HepG2 (cell line): ENCODE measurements at regions not wholly inside any gene's neighbourhood (a gene's known extent, or its start where the extent isn't known, plus 50 kb on each side); places are given as distances from the start of the nearest gene placed in this dataset.
"Not testable (repeated sequence)": the region's sequence is repeated elsewhere in the genome, so short reads cannot be mapped to it uniquely, and the experiment has no call there.

Experiments
- BRCA1 ChIP-seq: sonication (generic); formaldehyde crosslinking; IDR thresholded peaks from 2 replicates; pipeline ENCODE4 v1.4.0; 2020; ENCODE audit warnings: missing genetic modification reagents
- CEBPB ChIP-seq: IDR thresholded peaks from 2 replicates; pipeline ENCODE4 v1.6.1; 2011; ENCODE audit warnings: low read depth, low read length, improper control_type of control experiment, borderline replicate concordance
- GMEB2 ChIP-seq: IDR thresholded peaks from 2 replicates; pipeline ENCODE4 v1.6.1; 2016; ENCODE audit warnings: missing biosample characterization, missing genetic modification reagents, low read depth
- HCFC1 ChIP-seq: fragments of 150-350 bp; IDR thresholded peaks from 2 replicates; pipeline ENCODE4 v1.6.1; 2014; ENCODE audit warnings: low read depth, low read length
- LCORL ChIP-seq, 2 experiments: fragments of 450-650 bp in 1 of 2; sonication (generic) in 1 of 2; formaldehyde crosslinking in 1 of 2; IDR thresholded peaks; 2 replicates each; pipeline versions ENCODE4 v1.5.0 to v1.6.1; 2017 to 2020; ENCODE audit warnings: antibody characterized with exemption in 1 of 2, missing genetic modification reagents in 1 of 2
- POLR2AphosphoS5 ChIP-seq: IDR thresholded peaks from 2 replicates; pipeline ENCODE4 v1.6.1; 2012; ENCODE audit warnings: low read depth, low read length
- SP1 ChIP-seq, 2 experiments: fragments of 450-650 bp in 1 of 2; sonication (generic) in 1 of 2; formaldehyde crosslinking in 1 of 2; IDR thresholded peaks; 2 replicates each; pipeline versions ENCODE4 v1.4.0 to v1.6.1; 2016 to 2020; ENCODE audit warnings: missing genetic modification reagents in 1 of 2
- ZNF530 ChIP-seq: sonication (generic); formaldehyde crosslinking; IDR thresholded peaks from 2 replicates; pipeline ENCODE4 v1.5.0; 2020; ENCODE audit warnings: low read depth, mild to moderate bottlenecking, missing genetic modification reagents
- ZNF580 ChIP-seq: IDR thresholded peaks from 2 replicates; pipeline ENCODE4 v1.6.1; 2016; ENCODE audit warnings: low read depth, borderline replicate concordance
- ZNF775 ChIP-seq: sonication (generic); formaldehyde crosslinking; IDR thresholded peaks from 2 replicates; pipeline ENCODE4 v1.4.0; 2020; ENCODE audit warnings: missing genetic modification reagents, mild to moderate bottlenecking, moderate library complexity, borderline replicate concordance
- TF ChIP-seq, protein P1 (sequence below): IDR thresholded peaks from 2 replicates; pipeline ENCODE4 v1.6.1; 2012; ENCODE audit warnings: inconsistent platforms

DNA sequence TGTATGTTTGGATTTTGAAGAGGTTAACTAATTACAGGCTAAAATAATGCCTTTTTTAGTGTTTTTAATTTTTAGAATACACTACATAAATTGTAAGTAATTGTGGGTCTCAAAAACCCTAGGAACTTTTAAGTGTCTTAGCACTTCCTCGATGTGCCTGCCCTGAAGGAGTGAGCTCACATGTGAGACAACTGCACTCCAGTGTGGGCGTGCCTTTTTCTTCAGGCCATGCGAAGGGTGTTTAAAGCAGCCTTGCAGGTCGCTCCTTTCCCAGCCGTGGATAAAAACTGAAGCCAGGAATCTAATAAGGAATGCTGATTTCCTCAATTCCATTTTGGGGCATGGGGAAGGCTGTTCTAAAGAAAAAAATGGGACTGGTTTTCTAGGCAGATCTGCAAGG lies 97.5 kb upstream of the KCNMA1 start:
- TF ChIP-seq ZNF775; SP1 (IDR thresholded peaks at IDR 0.05); SP1 (CRISPR knock-in tag; IDR thresholded peaks at IDR 0.05); GMEB2 (CRISPR knock-in tag); HCFC1; ZNF530 (CRISPR knock-in tag); BRCA1; POLR2AphosphoS5; LCORL (IDR thresholded peaks at IDR 0.05); LCORL (CRISPR knock-in tag; IDR thresholded peaks at IDR 0.05); CEBPB; ZNF580 (CRISPR knock-in tag): not testable (repeated sequence)
- TF ChIP-seq, protein P1, sequence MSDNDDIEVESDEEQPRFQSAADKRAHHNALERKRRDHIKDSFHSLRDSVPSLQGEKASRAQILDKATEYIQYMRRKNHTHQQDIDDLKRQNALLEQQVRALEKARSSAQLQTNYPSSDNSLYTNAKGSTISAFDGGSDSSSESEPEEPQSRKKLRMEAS: not testable (repeated sequence)
